ENCODE measurements at regions not wholly inside any gene's neighbourhood (a gene's known extent, or its start where the extent isn't known, plus 50 kb on each side); places are given as distances from the start of the nearest gene placed in this dataset.

DNA sequence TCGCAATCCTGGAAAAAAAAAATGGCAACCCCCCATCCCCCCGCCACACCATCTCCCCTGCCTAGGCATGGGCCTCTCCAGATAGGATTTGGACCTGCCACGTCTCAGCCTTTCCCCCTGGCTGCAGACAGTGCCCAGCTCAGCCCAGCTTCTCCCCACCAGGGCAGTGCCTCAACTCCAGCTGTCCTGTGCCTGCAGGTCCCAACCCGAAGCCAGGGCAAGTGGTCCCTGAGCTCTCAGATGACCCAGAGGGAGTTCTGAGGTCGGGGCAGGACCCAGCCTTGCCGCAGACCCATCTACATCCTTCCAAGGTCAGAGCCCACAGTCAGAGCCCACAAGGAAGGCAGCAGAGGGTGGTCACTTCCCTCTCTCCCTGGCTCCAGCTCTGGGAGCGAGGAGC is 86.7 kb upstream of the POU3F1 start:
- no peaks in the 10 kb centered on the region for H3K9me2 ChIP-seq (ENCODE audit: insufficient read depth)
- no peak overlapping the region for H3K4me2 ChIP-seq (ENCODE audit: low read length)
- H3K9ac ChIP-seq (ENCODE audit: low read length): no peak overlapping the region
- POLR2A ChIA-PET: no interaction called here
- no peak overlapping the region for H2AFZ ChIP-seq (ENCODE audit: low read depth, low read length, poor library complexity, severe bottlenecking)
- H3K9me3 ChIP-seq (ENCODE audit: control insufficient read depth in 1 of 2, insufficient read depth in 1 of 2, low read depth in 1 of 2, low read length in 2 of 2): no peaks in the 10 kb centered on the region
- DNase-seq (ENCODE audit: low read depth, low spot score) (no peak), ATAC-seq (no peak)
- H3K4me3 ChIP-seq (replicated peaks in 1 of 2; ENCODE audit: low read depth in 1 of 2, low read length in 2 of 2): no peak overlapping the region
- BruUV-seq (replicated peaks): no TSS peak
- no peaks in the 10 kb centered on the region for H3K79me2 ChIP-seq (ENCODE audit: insufficient read depth, low read length)
- RAD21 ChIA-PET (ENCODE audit: low non-redundant PET in 1 of 2, low total read pairs in 2 of 2, uncharacterized antibody in 2 of 2, unreplicated experiment in 2 of 2): no interaction called here
- H3K27me3 ChIP-seq (ENCODE audit: insufficient read depth, low read length): 0 out of 2 replicates have a peak, but pooled peaks cover 7% of the 10 kb centered on the region
- no peaks in the 10 kb centered on the region for H4K20me1 ChIP-seq (ENCODE audit: insufficient read depth)
- no peak for TF ChIP-seq CEBPB (IDR thresholded peaks at IDR 0.05; ENCODE audit: low read depth)
- TF ChIP-seq, protein P1, sequence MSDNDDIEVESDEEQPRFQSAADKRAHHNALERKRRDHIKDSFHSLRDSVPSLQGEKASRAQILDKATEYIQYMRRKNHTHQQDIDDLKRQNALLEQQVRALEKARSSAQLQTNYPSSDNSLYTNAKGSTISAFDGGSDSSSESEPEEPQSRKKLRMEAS (IDR thresholded peaks at IDR 0.05): no peak
- no peaks in the 10 kb centered on the region for H3K36me3 ChIP-seq (ENCODE audit: control insufficient read depth in 1 of 2, insufficient read depth in 2 of 2, low read length in 2 of 2)
- H3K27ac ChIP-seq (ENCODE audit: low read depth, low read length): no peak overlapping the region
- peaks cover 1 to 2% of the 10 kb centered on the region in 2 experiments; a peak in 2 of 4 replicates for H3K4me1 ChIP-seq (ENCODE audit: control insufficient read depth in 1 of 2, insufficient read depth in 2 of 2, low read length in 2 of 2)
- intact Hi-C loops (cut with micrococcal nuclease): no loop called here
- CTCF ChIA-PET: no interaction called here

DNA sequence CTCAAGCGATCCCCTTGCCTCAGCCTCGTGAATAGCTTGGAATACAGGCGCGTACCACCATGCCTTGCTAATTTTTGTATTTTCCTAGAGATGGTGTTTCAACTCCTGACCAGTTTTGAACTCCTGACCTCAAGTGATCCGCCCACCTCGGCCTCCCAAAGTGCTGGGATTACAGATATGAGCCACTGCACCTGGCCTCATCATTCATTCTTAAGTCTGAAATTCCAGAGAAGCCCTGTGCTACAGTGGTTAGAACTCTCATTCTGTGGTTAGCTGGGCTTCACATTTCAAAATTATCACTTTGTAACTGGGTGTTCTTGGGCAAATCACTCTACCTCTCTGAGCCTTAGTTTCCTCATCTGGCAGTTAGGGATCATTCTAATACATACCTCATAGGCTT is 86.1 kb upstream of the POU3F1 start:
- Histone ChIP-seq H3K27me3 (ENCODE audit: insufficient read depth, low read length) (0 out of 2 replicates have a peak, but pooled peaks cover 7% of the 10 kb centered on the region), H3K4me3 (replicated peaks in 1 of 2; ENCODE audit: low read depth in 1 of 2, low read length in 2 of 2) (no peak overlapping the region), H2AFZ (ENCODE audit: low read depth, low read length, poor library complexity, severe bottlenecking) (no peak overlapping the region), H3K4me1 (ENCODE audit: control insufficient read depth in 1 of 2, insufficient read depth in 2 of 2, low read length in 2 of 2) (no peaks in the 10 kb centered on the region; a peak in 1 of 4 replicates), H3K9me3 (ENCODE audit: control insufficient read depth in 1 of 2, insufficient read depth in 1 of 2, low read depth in 1 of 2, low read length in 2 of 2) (no peaks in the 10 kb centered on the region), H3K4me2 (ENCODE audit: low read length) (no peak overlapping the region), H3K27ac (ENCODE audit: low read depth, low read length) (no peak overlapping the region), H3K36me3 (ENCODE audit: control insufficient read depth in 1 of 2, insufficient read depth in 2 of 2, low read length in 2 of 2) (no peaks in the 10 kb centered on the region), H3K79me2 (ENCODE audit: insufficient read depth, low read length) (no peaks in the 10 kb centered on the region), H3K9me2 (ENCODE audit: insufficient read depth) (no peaks in the 10 kb centered on the region), H3K9ac (ENCODE audit: low read length) (no peak overlapping the region), H4K20me1 (ENCODE audit: insufficient read depth) (no peaks in the 10 kb centered on the region)
- ChIA-PET RAD21 (ENCODE audit: low non-redundant PET in 1 of 2, low total read pairs in 2 of 2, uncharacterized antibody in 2 of 2, unreplicated experiment in 2 of 2) (no interaction called here), POLR2A (no interaction called here), CTCF (no interaction called here)
- DNase-seq (ENCODE audit: low read depth, low spot score): no peak
- TF ChIP-seq, protein P2, sequence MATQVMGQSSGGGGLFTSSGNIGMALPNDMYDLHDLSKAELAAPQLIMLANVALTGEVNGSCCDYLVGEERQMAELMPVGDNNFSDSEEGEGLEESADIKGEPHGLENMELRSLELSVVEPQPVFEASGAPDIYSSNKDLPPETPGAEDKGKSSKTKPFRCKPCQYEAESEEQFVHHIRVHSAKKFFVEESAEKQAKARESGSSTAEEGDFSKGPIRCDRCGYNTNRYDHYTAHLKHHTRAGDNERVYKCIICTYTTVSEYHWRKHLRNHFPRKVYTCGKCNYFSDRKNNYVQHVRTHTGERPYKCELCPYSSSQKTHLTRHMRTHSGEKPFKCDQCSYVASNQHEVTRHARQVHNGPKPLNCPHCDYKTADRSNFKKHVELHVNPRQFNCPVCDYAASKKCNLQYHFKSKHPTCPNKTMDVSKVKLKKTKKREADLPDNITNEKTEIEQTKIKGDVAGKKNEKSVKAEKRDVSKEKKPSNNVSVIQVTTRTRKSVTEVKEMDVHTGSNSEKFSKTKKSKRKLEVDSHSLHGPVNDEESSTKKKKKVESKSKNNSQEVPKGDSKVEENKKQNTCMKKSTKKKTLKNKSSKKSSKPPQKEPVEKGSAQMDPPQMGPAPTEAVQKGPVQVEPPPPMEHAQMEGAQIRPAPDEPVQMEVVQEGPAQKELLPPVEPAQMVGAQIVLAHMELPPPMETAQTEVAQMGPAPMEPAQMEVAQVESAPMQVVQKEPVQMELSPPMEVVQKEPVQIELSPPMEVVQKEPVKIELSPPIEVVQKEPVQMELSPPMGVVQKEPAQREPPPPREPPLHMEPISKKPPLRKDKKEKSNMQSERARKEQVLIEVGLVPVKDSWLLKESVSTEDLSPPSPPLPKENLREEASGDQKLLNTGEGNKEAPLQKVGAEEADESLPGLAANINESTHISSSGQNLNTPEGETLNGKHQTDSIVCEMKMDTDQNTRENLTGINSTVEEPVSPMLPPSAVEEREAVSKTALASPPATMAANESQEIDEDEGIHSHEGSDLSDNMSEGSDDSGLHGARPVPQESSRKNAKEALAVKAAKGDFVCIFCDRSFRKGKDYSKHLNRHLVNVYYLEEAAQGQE (IDR thresholded peaks at IDR 0.05; ENCODE audit: low read depth): no peak
- no peak for ATAC-seq
- BruUV-seq (replicated peaks): no TSS peak
- intact Hi-C loops (cut with micrococcal nuclease): no loop called here
